Keratinocyte (primary cell): ENCODE measurements at regions not wholly inside any gene's neighbourhood (a gene's known extent, or its start where the extent isn't known, plus 50 kb on each side); places are given as distances from the start of the nearest gene placed in this dataset.

Experiments used
- CTCF ChIP-seq, 3 experiments: IDR thresholded peaks in 1 of 3; conservative IDR thresholded peaks in 1 of 3; optimal IDR thresholded peaks in 1 of 3; 2 replicates in 2 of 3; 3 replicates in 1 of 3; pipeline versions ENCODE3 to v1.5.1; 2011; ENCODE audit warnings: low read length in 3 of 3, mild to moderate bottlenecking in 3 of 3, moderate library complexity in 2 of 3, control low read depth in 1 of 3, inconsistent platforms in 1 of 3; ENCODE audit not compliant: insufficient read depth in 2 of 3; ENCODE audit errors: extremely low read depth in 1 of 3
- EZH2 ChIP-seq: IDR thresholded peaks from one replicate; pipeline ENCODE4 v1.6.1; 2012; ENCODE audit warnings: inconsistent platforms, mild to moderate bottlenecking, low read length, moderate library complexity

- TF ChIP-seq CTCF (optimal IDR thresholded peaks at IDR 0.05 in 1 of 3, IDR thresholded peaks at IDR 0.05 in 1 of 3, conservative IDR thresholded peaks at IDR 0.05 in 1 of 3; ENCODE audit: extremely low read depth in 1 of 3, insufficient read depth in 2 of 3, low read length in 3 of 3): no peak
- TF ChIP-seq EZH2: no peak
Measured at GRCh38 chr2:88873620-88874019, 182.1 kb downstream of the RPIA start.
